T-cell (primary cell): ENCODE measurements at regions not wholly inside any gene's neighbourhood (a gene's known extent, or its start where the extent isn't known, plus 50 kb on each side); places are given as distances from the start of the nearest gene placed in this dataset.

Experiments
- ATAC-seq, 4 experiments: fragments of 200-7000 bp in 3 of 4; fragments of 150-1000 bp in 1 of 4; cut with Tn5 transposase; replicated peaks in 1 of 4; 1 replicate in 3 of 4; 2 replicates in 1 of 4; pipeline ENCODE4 v1.10.0; 2021; ENCODE audit warnings: moderate library complexity in 3 of 4, mild to moderate bottlenecking in 2 of 4, moderate number of reproducible peaks in 1 of 4
- CTCF ChIA-PET, 2 donors: fragments of 300-600 bp; sonication (Branson Sonifier 250); formaldehyde crosslinking; loops; one replicate each; lab custom pipeline; 2022; ENCODE audit warnings: antibody characterized with exemption in 2 of 2; lab: Charles Lee
- POLR2A ChIA-PET, 2 donors: fragments of 300-600 bp; sonication (Branson Sonifier 250); formaldehyde crosslinking; loops; one replicate each; lab custom pipeline; 2022; ENCODE audit warnings: antibody characterized with exemption in 2 of 2; lab: Charles Lee
- DNase-seq, 35 experiments: peaks; one replicate each; pipeline versions ENCODE4 v3.0.0 to v3.0.0-alpha.2; 2013 to 2023
- H3K27ac ChIP-seq: one replicate; pipeline ENCODE4 v1.5.1; 2013; ENCODE audit warnings: low read length
- H3K27me3 ChIP-seq, 2 experiments: replicated peaks in 1 of 2; 1 replicate in 1 of 2; 2 replicates in 1 of 2; pipeline versions ENCODE4 v1.6.1 to v1.7.0; 2013; ENCODE audit warnings: low read length in 1 of 2, mixed read lengths in 1 of 2; ENCODE audit not compliant: control insufficient read depth in 2 of 2, insufficient read depth in 2 of 2; ENCODE audit errors: extremely low read depth in 1 of 2
- H3K36me3 ChIP-seq, 2 donors: 1 replicate in 1 of 2; 2 replicates in 1 of 2; pipeline versions ENCODE4 v1.6.1 to v1.7.0; 2013; ENCODE audit warnings: low read length in 1 of 2; ENCODE audit not compliant: control insufficient read depth in 2 of 2, insufficient read depth in 1 of 2; ENCODE audit errors: extremely low read depth in 1 of 2
- H3K4me1 ChIP-seq, 2 experiments: 1 replicate in 1 of 2; 2 replicates in 1 of 2; pipeline versions ENCODE4 v1.6.1 to v1.7.0; 2013; ENCODE audit warnings: low read length in 2 of 2, mixed read lengths in 1 of 2; ENCODE audit not compliant: insufficient read depth in 2 of 2, control insufficient read depth in 1 of 2; ENCODE audit errors: extremely low read depth in 1 of 2
- H3K4me3 ChIP-seq, 2 donors: 1 replicate in 1 of 2; 2 replicates in 1 of 2; pipeline versions ENCODE4 v1.5.1 to v1.7.0; 2013; ENCODE audit warnings: mild to moderate bottlenecking in 2 of 2, low read length in 1 of 2, moderate library complexity in 1 of 2; ENCODE audit not compliant: control insufficient read depth in 1 of 2; ENCODE audit errors: extremely low read depth in 1 of 2
- H3K9me3 ChIP-seq: 2 replicates; pipeline ENCODE4 v1.7.0; 2013
- H3K27ac Mint-ChIP-seq, 2 donors: one replicate each; pipeline ENCODE4 v1.8.0; 2020 to 2021; ENCODE audit warnings: mild to moderate bottlenecking in 2 of 2, mixed read lengths in 2 of 2
- H3K27me3 Mint-ChIP-seq, 2 donors: one replicate each; pipeline ENCODE4 v1.8.0; 2021 to 2022; ENCODE audit warnings: mixed read lengths in 2 of 2
- H3K36me3 Mint-ChIP-seq: one replicate; pipeline ENCODE4 v1.8.0; 2021; ENCODE audit warnings: mixed read lengths
- H3K4me1 Mint-ChIP-seq, 3 donors: one replicate each; pipeline ENCODE4 v1.8.0; 2020 to 2022; ENCODE audit warnings: mixed read lengths in 3 of 3, mild to moderate bottlenecking in 1 of 3
- H3K4me3 Mint-ChIP-seq, 3 donors: one replicate each; pipeline ENCODE4 v1.8.0; 2020 to 2022; ENCODE audit warnings: mild to moderate bottlenecking in 3 of 3, mixed read lengths in 3 of 3, moderate library complexity in 3 of 3
- H3K9me3 Mint-ChIP-seq, 3 donors: one replicate each; pipeline ENCODE4 v1.8.0; 2020 to 2022; ENCODE audit warnings: mixed read lengths in 3 of 3
- WGBS: methylation state at CpG from one replicate; pipeline ENCODE4 v1.1.5; 2013; ENCODE audit warnings: missing lambda C conversion rate; ENCODE audit not compliant: insufficient coverage; 5-methylcytosine and 5-hydroxymethylcytosine counted together

- Mint-ChIP-seq H3K36me3 (no peaks in the 10 kb centered on the region), H3K4me3 (no peak overlapping the region), H3K27me3 (peaks cover 0 to 4% of the 10 kb centered on the region in 2 donors), H3K9me3 (peaks cover 0 to 6% (median 0%) of the 10 kb centered on the region in 3 donors), H3K27ac (no peak overlapping the region), H3K4me1 (no peaks in the 10 kb centered on the region)
- H3K4me3 ChIP-seq: no peak overlapping the region
- no peaks in the 10 kb centered on the region for H3K27me3 ChIP-seq
- ChIA-PET POLR2A (no interaction called here), CTCF (interaction anchor here in 1 of 2 donors (0.6 kb wide), 2 partner anchors 476 to 1452 kb away, joined by 3 to 13 read pairs; no protein-coding TSS in a partner anchor)
- ATAC-seq (no peak), DNase-seq (no peak)
- H3K36me3 ChIP-seq: no peaks in the 10 kb centered on the region
- 0% methylated on average over 2 of the region's 6 CpGs for WGBS
- no peak overlapping the region for H3K27ac ChIP-seq
- no peaks in the 10 kb centered on the region for H3K4me1 ChIP-seq
- no peaks in the 10 kb centered on the region for H3K9me3 ChIP-seq
These were observed 271.5 kb downstream of the FOXA2 start for GRCh38 chr20:22312744-22313346.

GRCh38 chr20:22308934-22309333 lies 275.4 kb downstream of the FOXA2 start:
- Histone ChIP-seq H3K4me1 (no peaks in the 10 kb centered on the region), H3K27me3 (no peaks in the 10 kb centered on the region), H3K4me3 (no peak overlapping the region), H3K27ac (no peak overlapping the region), H3K9me3 (no peaks in the 10 kb centered on the region), H3K36me3 (no peaks in the 10 kb centered on the region)
- peaks cover 0 to 4% of the 10 kb centered on the region in 2 donors for H3K27me3 Mint-ChIP-seq
- H3K4me3 Mint-ChIP-seq: no peak overlapping the region
- ChIA-PET CTCF (no interaction called here), POLR2A (no interaction called here)
- DNase-seq: no peak
- no peak for ATAC-seq
- H3K4me1 Mint-ChIP-seq: no peaks in the 10 kb centered on the region
- peaks cover 0 to 3% (median 0%) of the 10 kb centered on the region in 3 donors for H3K9me3 Mint-ChIP-seq
- no peak overlapping the region for H3K27ac Mint-ChIP-seq
- no CpG with 5 or more reads among the region's 1 CpG for WGBS
- H3K36me3 Mint-ChIP-seq: no peaks in the 10 kb centered on the region

GRCh38 chr20:22307409-22307808 lies 277.0 kb downstream of the FOXA2 start:
- no CpG with 5 or more reads among the region's 1 CpG for WGBS
- H3K4me3 ChIP-seq: no peak overlapping the region
- Mint-ChIP-seq H3K9me3 (peaks cover 0 to 7% (median 4%) of the 10 kb centered on the region in 3 donors), H3K27me3 (peaks cover 0 to 4% of the 10 kb centered on the region in 2 donors), H3K4me3 (no peak overlapping the region), H3K36me3 (no peaks in the 10 kb centered on the region), H3K4me1 (no peaks in the 10 kb centered on the region), H3K27ac (no peak overlapping the region)
- no peak overlapping the region for H3K27ac ChIP-seq
- ChIA-PET CTCF (no interaction called here), POLR2A (no interaction called here)
- no peaks in the 10 kb centered on the region for H3K27me3 ChIP-seq
- DNase-seq (no peak), ATAC-seq (no peak)
- H3K9me3 ChIP-seq: no peaks in the 10 kb centered on the region
- no peaks in the 10 kb centered on the region for H3K36me3 ChIP-seq
- no peaks in the 10 kb centered on the region for H3K4me1 ChIP-seq

- Histone ChIP-seq H3K4me1 (no peaks in the 10 kb centered on the region), H3K9me3 (no peaks in the 10 kb centered on the region), H3K4me3 (no peak overlapping the region), H3K36me3 (no peaks in the 10 kb centered on the region), H3K27ac (no peak overlapping the region), H3K27me3 (no peaks in the 10 kb centered on the region)
- DNase-seq (no peak), ATAC-seq (no peak)
- Mint-ChIP-seq H3K27me3 (no peaks in the 10 kb centered on the region), H3K27ac (no peak overlapping the region), H3K4me1 (no peaks in the 10 kb centered on the region), H3K4me3 (no peak overlapping the region), H3K9me3 (peaks cover 4 to 11% (median 7%) of the 10 kb centered on the region in 3 donors), H3K36me3 (no peaks in the 10 kb centered on the region)
- CTCF ChIA-PET: no interaction called here
- no CpG with 5 or more reads among the region's 2 CpGs for WGBS
- POLR2A ChIA-PET: no interaction called here
These were observed 279.0 kb downstream of the FOXA2 start for GRCh38 chr20:22305381-22305780.

GRCh38 chr20:22303523-22303922 lies 280.8 kb downstream of the FOXA2 start:
- H3K36me3 ChIP-seq: no peaks in the 10 kb centered on the region
- CTCF ChIA-PET: interaction anchor here in 1 of 2 donors (0.6 kb wide), 1 partner anchor 515 kb away, joined by 3 read pairs; no protein-coding TSS in a partner anchor
- Mint-ChIP-seq H3K4me1 (no peaks in the 10 kb centered on the region), H3K27ac (no peak overlapping the region), H3K27me3 (no peaks in the 10 kb centered on the region), H3K4me3 (no peak overlapping the region), H3K36me3 (no peaks in the 10 kb centered on the region), H3K9me3 (peaks cover 10 to 11% (median 11%) of the 10 kb centered on the region in 3 donors)
- no peak for ATAC-seq
- no peak overlapping the region for H3K4me3 ChIP-seq
- no peaks in the 10 kb centered on the region for H3K4me1 ChIP-seq
- H3K9me3 ChIP-seq: no peaks in the 10 kb centered on the region
- H3K27ac ChIP-seq: no peak overlapping the region
- POLR2A ChIA-PET: no interaction called here
- no peaks in the 10 kb centered on the region for H3K27me3 ChIP-seq
- DNase-seq: no peak
- WGBS: 83% methylated on average over 2 of the region's 3 CpGs

GRCh38 chr20:22302039-22302438 lies 282.3 kb downstream of the FOXA2 start:
- no peaks in the 10 kb centered on the region for H3K4me1 ChIP-seq
- no peak overlapping the region for H3K4me3 ChIP-seq
- H3K9me3 ChIP-seq: no peaks in the 10 kb centered on the region
- H3K27ac ChIP-seq: no peak overlapping the region
- H3K27me3 ChIP-seq: no peaks in the 10 kb centered on the region
- no peaks in the 10 kb centered on the region for H3K36me3 Mint-ChIP-seq
- ATAC-seq (no peak), DNase-seq (no peak)
- no peak overlapping the region for H3K27ac Mint-ChIP-seq
- ChIA-PET CTCF (no interaction called here), POLR2A (no interaction called here)
- peaks cover 11 to 15% (median 13%) of the 10 kb centered on the region in 3 donors for H3K9me3 Mint-ChIP-seq
- WGBS: 100% methylated on average over 1 of the region's 2 CpGs
- no peaks in the 10 kb centered on the region for H3K4me1 Mint-ChIP-seq
- H3K27me3 Mint-ChIP-seq: no peaks in the 10 kb centered on the region
- H3K36me3 ChIP-seq: no peaks in the 10 kb centered on the region
- H3K4me3 Mint-ChIP-seq: no peak overlapping the region
